Spinal cord (tissue), 9 donors: ENCODE measurements at regions not wholly inside any gene's neighbourhood (a gene's known extent, or its start where the extent isn't known, plus 50 kb on each side); places are given as distances from the start of the nearest gene placed in this dataset.
A peak's percentile ranks its signal among the peaks of the same experiment; 100 is the strongest.
"Not testable (repeated sequence)": the region's sequence is repeated elsewhere in the genome, so short reads cannot be mapped to it uniquely, and the experiment has no call there.

Experiments
- DNase-seq, 6 donors: peaks; one replicate each; pipeline versions ENCODE4 v3.0.0 to v3.0.0-alpha.2; 2013 to 2015; ENCODE audit warnings: low spot score in 6 of 6, low read depth in 4 of 6
- H3K27ac ChIP-seq: one replicate; pipeline ENCODE4 v1.5.1; 2013; ENCODE audit warnings: low read depth, low read length, control low read depth
- H3K27me3 ChIP-seq: one replicate; pipeline ENCODE4 v1.6.1; 2013; ENCODE audit warnings: low read length; ENCODE audit not compliant: control insufficient read depth, insufficient read depth
- H3K36me3 ChIP-seq: one replicate; pipeline ENCODE4 v1.6.1; 2013; ENCODE audit warnings: low read length; ENCODE audit not compliant: control insufficient read depth, insufficient read depth
- H3K4me1 ChIP-seq: one replicate; pipeline ENCODE4 v1.6.1; 2013; ENCODE audit warnings: low read length; ENCODE audit not compliant: control insufficient read depth, insufficient read depth
- H3K4me3 ChIP-seq: one replicate; pipeline ENCODE4 v1.5.1; 2013; ENCODE audit warnings: low read depth, low read length, control low read depth
- H3K9me3 ChIP-seq: one replicate; pipeline ENCODE4 v1.6.1; 2013; ENCODE audit warnings: low read length; ENCODE audit not compliant: control insufficient read depth, insufficient read depth
- WGBS: methylation state at CpG from one replicate; pipeline ENCODE4 v1.1.5; 2013; ENCODE audit warnings: missing lambda C conversion rate; ENCODE audit not compliant: insufficient coverage; 5-methylcytosine and 5-hydroxymethylcytosine counted together
- donor health status: healthy.

DNA sequence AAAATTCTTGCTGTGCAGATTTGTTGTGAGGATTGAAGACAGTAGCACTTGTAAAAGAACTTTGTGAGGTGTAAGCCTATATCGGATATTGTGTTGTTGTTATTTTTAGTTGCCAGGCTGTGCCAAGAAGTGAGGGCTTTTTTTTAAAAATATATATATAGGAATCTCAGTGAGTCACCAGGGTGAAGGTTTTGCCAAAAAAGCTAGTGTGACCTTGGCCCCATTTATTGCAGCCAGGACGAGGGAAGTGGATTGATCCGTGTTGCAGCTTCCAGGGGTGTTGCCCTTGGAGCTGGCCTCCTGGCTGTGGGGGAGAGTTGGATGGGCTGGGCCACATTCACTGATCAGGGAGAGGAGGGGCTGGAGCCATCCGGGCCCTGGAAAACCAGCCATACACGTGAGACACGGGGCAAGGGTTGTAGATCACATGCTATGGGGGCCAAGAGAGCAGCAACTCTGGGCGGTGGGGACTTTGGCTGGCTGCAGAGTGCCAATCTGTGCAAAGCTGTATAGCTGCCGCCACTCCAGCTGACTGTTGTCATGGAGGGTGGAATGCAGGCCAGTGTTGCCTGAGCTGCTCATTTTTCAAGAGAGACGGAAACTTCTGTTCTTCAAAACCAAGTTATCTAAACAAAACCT lies 273.0 kb upstream of the TEKT4 start:
- H3K36me3 ChIP-seq, H3K4me1 ChIP-seq, H3K9me3 ChIP-seq, H3K4me3 ChIP-seq, H3K27me3 ChIP-seq, H3K27ac ChIP-seq: not testable (repeated sequence)
- WGBS = 15% methylated on average over 6 of the region's 9 CpGs
- peak in 3 of 6 donors; percentile 3 to 35 (median 4) for DNase-seq

DNA sequence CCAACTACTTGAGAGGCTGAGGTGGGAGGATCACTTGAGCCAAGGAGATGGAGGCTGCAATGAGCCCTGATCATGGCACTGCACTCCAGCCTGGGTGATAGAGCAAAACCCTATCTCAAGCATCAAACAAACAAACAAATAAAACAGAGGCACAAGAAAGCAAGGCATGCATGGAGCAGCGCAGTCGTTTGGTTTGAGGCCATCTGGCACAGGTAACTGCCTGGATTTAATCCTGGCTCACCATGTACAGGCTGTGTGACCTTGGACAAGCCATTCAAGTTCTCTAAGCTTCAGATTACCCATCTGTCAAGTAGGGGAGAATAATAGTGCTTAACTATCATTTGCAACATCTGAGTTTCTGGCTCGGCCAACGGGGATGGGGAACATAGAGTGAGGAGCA lies 270.3 kb upstream of the TEKT4 start:
- not testable (repeated sequence) for H3K27me3 ChIP-seq, H3K4me1 ChIP-seq, H3K27ac ChIP-seq, DNase-seq, H3K9me3 ChIP-seq, H3K36me3 ChIP-seq, H3K4me3 ChIP-seq
- whole genome bisulfite sequencing = 71% methylated on average over 2 of the region's 4 CpGs

DNA sequence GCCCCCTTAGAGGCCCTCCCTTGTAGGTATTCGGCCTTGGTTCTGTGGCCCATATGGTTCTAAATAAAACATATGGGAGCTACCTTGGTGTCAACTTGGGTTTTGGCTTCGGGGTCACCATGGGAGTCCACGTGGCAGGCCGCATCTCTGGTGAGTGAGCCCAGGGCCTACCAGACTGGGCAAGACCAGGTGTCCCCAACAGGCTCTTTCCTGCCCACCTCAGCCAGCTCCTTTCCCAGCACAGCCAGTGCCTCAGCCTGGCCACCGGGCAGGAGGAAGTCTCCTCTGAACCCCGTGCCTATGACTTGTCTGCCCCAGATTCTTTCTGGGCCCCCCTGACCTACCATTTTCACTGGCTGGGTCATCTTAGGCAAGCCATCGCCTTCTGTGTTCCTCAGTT lies 268.8 kb upstream of the TEKT4 start:
- H3K36me3 ChIP-seq = no peaks in the 10 kb centered on the region
- no peak overlapping the region for H3K4me3 ChIP-seq
- WGBS = 80% methylated on average over 5 of the region's 7 CpGs
- no peaks in the 10 kb centered on the region for H3K27me3 ChIP-seq
- H3K4me1 ChIP-seq = no peaks in the 10 kb centered on the region
- no peaks in the 10 kb centered on the region for H3K9me3 ChIP-seq
- no peak overlapping the region for H3K27ac ChIP-seq
- no peak for DNase-seq

DNA sequence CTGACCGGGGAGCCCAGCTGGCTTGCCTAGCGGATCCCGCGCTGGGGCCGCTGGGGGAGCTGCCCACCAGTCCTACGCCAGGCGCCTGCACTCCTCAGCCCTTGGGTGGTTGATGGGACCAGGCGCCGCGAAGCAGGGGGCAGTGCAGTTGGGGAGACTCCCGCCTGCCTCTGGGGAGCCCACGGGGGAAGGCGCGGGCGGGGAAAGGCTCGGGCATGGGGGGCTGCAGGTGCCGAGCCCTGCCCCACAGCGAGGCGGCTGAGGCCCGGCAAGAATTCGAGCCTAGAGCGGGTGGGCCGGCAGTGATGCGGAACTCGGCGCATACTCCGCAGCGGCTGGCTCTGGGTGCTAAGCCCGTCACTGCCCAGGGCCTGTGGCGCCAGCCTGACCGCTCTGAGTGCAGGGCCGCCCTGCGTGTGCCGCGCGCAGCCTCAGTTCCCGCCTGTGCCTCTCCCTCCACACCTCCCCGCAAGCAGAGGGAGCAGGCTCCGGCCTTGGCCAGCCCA lies 249.1 kb upstream of the TEKT4 start:
- DNase-seq = peak in 2 of 6 donors; percentile 3 to 27
- Histone ChIP-seq H3K27ac (no peak overlapping the region), H3K27me3 (no peaks in the 10 kb centered on the region), H3K36me3 (no peaks in the 10 kb centered on the region), H3K4me1 (no peaks in the 10 kb centered on the region), H3K4me3 (no peak overlapping the region), H3K9me3 (no peaks in the 10 kb centered on the region)
- WGBS = 62% methylated on average over 39 of the region's 39 CpGs

DNA sequence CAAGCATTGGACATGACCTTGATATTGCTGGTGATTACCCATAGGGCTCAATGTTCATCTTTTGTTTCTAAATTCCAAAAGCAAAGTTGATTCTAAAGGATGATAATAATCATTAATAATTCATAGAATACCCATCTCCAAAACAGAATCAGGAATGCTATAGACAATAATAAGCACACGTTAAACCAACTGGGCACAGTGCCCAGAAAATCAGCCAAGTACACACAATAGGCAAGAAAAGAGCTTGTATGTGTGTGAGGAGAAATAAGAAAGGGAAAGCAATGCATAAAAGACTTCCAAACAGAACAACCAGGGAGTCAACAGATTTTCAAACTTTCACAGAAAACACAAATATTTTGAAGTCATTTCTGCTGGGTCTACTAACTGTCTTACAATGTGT lies 242.3 kb upstream of the TEKT4 start:
- not testable (repeated sequence) for H3K36me3 ChIP-seq, H3K4me1 ChIP-seq, H3K4me3 ChIP-seq, H3K27me3 ChIP-seq, H3K27ac ChIP-seq, H3K9me3 ChIP-seq
- DNase-seq = peak in 2 of 6 donors; percentile 15 to 59
- WGBS = no CpG with 5 or more reads among the region's 1 CpG

DNA sequence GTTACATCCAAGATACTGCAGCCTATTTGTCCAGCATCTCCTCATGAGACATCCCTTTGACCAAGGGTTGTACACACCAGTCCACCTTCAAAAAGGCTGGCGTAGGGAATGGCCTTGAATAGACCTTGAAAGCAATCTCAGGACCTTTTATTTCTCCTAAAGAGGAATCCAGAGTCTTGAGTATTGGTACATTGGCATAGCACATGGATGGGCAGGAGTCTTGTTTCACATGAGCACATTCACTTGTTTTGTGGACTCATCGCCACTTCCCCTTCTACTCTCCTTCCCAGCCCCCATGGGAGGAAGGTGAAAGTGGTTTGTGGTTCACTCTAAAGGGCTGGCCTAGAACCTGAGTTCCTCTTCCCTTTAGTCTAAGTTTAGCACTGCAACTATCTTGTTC lies 229.8 kb upstream of the TEKT4 start:
- WGBS = no CpG with 5 or more reads among the region's 2 CpGs
- H3K27me3 ChIP-seq, DNase-seq, H3K27ac ChIP-seq, H3K36me3 ChIP-seq, H3K9me3 ChIP-seq, H3K4me3 ChIP-seq, H3K4me1 ChIP-seq: not testable (repeated sequence)

DNA sequence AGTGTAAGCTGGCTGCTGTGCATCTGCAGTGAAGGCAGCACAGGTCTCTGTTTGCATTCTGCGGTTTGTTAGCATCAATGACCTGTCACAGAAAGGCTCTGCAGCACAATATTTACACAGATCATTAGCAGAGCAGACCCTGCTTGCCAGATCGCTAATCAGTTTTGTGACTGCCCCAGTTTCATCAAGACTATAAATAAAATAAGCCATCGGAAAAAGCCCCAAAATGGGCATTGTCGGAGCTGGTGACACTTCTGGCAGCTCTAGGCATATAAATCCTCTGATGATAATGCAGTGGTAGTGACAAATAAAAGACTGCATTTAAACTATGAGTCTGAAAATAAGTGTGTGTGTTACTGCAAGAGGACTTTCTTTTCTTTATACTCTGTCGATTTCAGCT lies 219.1 kb upstream of the TEKT4 start:
- not testable (repeated sequence) for H3K4me3 ChIP-seq, H3K9me3 ChIP-seq, H3K27ac ChIP-seq, H3K27me3 ChIP-seq, H3K36me3 ChIP-seq, H3K4me1 ChIP-seq
- DNase-seq = peak in 2 of 6 donors; percentile 9 to 63
- 43% methylated on average over 2 of the region's 5 CpGs for WGBS

DNA sequence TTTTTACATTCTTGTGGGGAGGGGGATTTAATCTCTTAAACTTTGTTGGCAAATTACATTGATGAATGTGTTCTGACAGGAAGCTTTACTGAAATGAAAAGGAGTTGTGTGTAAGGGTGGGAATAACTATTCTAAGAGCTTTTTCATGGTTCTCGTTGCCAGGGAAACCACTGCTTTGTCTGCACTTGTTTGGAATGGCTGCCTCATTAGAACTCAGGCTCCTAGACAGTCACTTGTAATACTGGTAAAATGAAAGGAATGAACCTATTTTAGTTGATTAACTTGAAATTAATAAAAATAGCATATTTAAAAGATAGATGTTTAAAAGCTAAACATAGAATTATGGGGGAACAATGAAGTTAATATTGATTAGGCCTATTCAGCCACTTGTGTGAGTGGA lies 201.4 kb upstream of the TEKT4 start:
- not testable (repeated sequence) for H3K36me3 ChIP-seq, H3K4me3 ChIP-seq, H3K27me3 ChIP-seq, H3K27ac ChIP-seq, H3K9me3 ChIP-seq, H3K4me1 ChIP-seq
- no CpG with 5 or more reads among the region's 1 CpG for WGBS
- DNase-seq = peak in 5 of 6 donors; percentile 20 to 81 (median 38)

DNA sequence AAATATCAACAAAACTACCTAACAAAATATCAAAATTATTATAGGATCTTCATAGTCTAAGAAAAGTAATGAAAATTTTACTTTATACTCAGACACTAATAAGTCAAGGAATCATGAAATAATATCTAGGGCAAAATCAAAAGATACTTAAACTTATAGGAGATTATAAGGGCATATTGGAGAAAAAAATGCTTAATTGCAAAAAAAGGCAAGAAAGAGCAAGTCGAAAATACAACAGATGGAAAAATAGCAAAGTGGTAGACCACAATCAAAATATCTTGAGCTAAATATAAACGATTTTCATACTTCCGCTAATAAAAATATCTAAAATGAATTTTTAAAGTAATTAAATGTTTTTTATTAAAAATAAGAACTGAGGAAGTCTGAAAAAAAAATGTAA lies 177.0 kb upstream of the TEKT4 start:
- not testable (repeated sequence) for H3K4me1 ChIP-seq, H3K4me3 ChIP-seq, H3K36me3 ChIP-seq, H3K27ac ChIP-seq, H3K27me3 ChIP-seq, H3K9me3 ChIP-seq, DNase-seq
- WGBS = no CpG with 5 or more reads among the region's 3 CpGs

DNA sequence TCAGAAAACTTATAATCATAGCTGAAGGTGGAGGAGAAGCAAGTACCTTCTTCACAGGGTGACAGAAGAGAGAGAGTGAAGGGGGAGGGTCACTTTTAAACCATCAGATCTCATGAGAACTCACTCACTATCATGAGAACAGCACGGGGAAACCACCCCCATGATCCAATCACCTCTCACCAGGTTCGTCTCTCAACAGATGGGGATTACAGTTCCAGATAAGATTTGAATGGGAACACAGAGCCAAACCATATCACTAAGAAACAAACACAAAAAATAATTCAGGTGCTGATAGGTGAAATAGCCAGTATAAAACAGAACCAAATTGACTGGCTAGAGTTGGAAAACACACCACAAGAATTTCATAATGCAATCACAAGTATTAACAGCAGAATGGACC lies 162.2 kb upstream of the TEKT4 start:
- H3K4me1 ChIP-seq, H3K36me3 ChIP-seq, DNase-seq, H3K27ac ChIP-seq, H3K4me3 ChIP-seq, H3K27me3 ChIP-seq, H3K9me3 ChIP-seq: not testable (repeated sequence)
- no CpG with 5 or more reads among the region's 2 CpGs for WGBS
